ENCODE measurements at regions not wholly inside any gene's neighbourhood (a gene's known extent, or its start where the extent isn't known, plus 50 kb on each side); places are given as distances from the start of the nearest gene placed in this dataset.

DNA sequence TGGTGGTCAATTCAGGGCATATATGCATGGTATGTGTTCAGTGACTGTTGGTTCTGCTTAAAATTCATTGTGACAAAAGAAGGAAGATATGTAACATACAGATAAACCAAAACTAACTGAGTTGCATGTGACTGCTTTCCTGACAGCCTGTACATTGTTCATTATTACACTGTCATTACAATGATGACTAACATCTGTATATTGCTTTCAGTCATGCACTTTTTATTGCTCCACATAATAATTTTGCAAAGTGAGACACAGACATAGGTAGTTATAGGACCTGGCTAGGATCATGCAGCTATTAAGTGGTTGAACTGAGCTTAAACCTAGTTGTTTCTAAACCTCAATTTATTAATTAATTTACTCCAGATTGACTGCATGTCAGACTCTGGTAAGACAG is 703.2 kb downstream of the HDGFL1 start:
- Mint-ChIP-seq H3K4me3 (no peak overlapping the region), H3K4me1 (ENCODE audit: low read depth) (no peaks in the 10 kb centered on the region)

DNA sequence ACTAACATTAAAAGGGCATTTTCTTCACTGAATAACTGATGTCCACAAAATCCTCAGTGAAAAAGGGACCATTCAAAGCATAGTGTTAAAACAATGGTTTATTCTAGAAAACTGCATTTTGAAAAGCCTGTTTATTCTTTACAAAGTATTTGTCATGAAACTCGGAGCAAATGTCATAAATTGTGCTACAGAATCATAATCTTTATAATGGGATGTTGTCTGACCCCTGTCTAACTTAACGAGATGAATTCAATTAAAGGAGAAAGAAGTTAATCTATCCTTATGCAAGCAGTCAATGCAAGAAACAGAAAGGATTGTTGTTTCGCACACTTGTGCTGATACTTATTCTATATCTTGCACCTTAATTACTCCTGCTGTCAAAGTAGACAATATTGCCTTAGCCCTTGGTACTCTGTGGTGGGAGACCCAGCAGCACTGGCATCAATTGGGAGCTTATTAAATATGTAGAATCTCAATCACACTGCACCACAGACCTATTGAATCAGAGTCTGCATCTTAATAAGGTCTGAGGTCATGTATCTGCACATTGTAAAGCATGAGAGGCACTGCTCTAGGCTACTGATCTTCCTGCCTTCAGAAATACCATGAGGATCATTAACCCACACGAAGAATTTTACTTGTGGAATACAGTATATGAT is 708.3 kb downstream of the HDGFL1 start:
- H3K9me3 Mint-ChIP-seq, result no peaks in the 10 kb centered on the region
- no peak overlapping the region for H3K27ac Mint-ChIP-seq
- H3K4me3 Mint-ChIP-seq, result no peak overlapping the region
- H3K27me3 Mint-ChIP-seq, result no peaks in the 10 kb centered on the region
- no peaks in the 10 kb centered on the region for H3K36me3 Mint-ChIP-seq (ENCODE audit: low read depth)
- H3K4me1 Mint-ChIP-seq (ENCODE audit: low read depth), result no peaks in the 10 kb centered on the region
- DNase-seq, result no peak

More for the DNA sequence above, 703.2 kb downstream of the HDGFL1 start:
- DNase-seq, result no peak
- H3K36me3 Mint-ChIP-seq (ENCODE audit: low read depth), result no peaks in the 10 kb centered on the region
- H3K9me3 Mint-ChIP-seq, result no peaks in the 10 kb centered on the region
- H3K27ac Mint-ChIP-seq, result no peak overlapping the region
- no peaks in the 10 kb centered on the region for H3K27me3 Mint-ChIP-seq

DNA sequence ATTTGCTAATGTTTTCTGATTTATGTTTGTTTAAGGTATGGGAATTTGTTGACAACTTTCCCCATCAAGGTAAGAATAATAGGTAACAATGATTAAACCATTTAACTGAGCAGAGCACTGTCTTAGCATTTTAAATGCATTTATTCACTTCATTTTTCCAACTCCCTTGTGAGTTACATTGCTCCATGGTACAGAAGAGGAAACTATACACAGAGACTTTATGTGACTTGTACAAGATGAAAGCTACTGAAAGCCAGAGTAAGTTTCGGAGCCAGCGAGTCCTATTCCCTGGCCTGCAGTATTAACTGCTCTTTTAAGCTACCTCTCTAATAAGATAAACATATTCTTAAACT is 708.8 kb downstream of the HDGFL1 start:
- Mint-ChIP-seq H3K4me1 (ENCODE audit: low read depth) (no peaks in the 10 kb centered on the region), H3K9me3 (no peaks in the 10 kb centered on the region), H3K4me3 (no peak overlapping the region), H3K36me3 (ENCODE audit: low read depth) (no peaks in the 10 kb centered on the region), H3K27ac (no peak overlapping the region), H3K27me3 (no peaks in the 10 kb centered on the region)
- DNase-seq, result no peak

- DNase-seq, result no peak
- Mint-ChIP-seq H3K27me3 (no peaks in the 10 kb centered on the region), H3K27ac (no peak overlapping the region), H3K4me1 (ENCODE audit: low read depth) (no peaks in the 10 kb centered on the region), H3K9me3 (no peaks in the 10 kb centered on the region), H3K36me3 (ENCODE audit: low read depth) (no peaks in the 10 kb centered on the region), H3K4me3 (no peak overlapping the region)
Measured at GRCh38 chr6:23280437-23280836, 711.1 kb downstream of the HDGFL1 start.

GRCh38 chr6:23282252-23283021 is 713.1 kb downstream of the HDGFL1 start:
- Mint-ChIP-seq H3K4me1 (ENCODE audit: low read depth) (no peaks in the 10 kb centered on the region), H3K9me3 (peaks cover 2% of the 10 kb centered on the region), H3K27me3 (no peaks in the 10 kb centered on the region), H3K36me3 (ENCODE audit: low read depth) (no peaks in the 10 kb centered on the region), H3K4me3 (no peak overlapping the region), H3K27ac (no peak overlapping the region)
- no peak for DNase-seq

GRCh38 chr6:23293653-23294052 is 724.3 kb downstream of the HDGFL1 start:
- Mint-ChIP-seq H3K36me3 (ENCODE audit: low read depth) (no peaks in the 10 kb centered on the region), H3K4me1 (ENCODE audit: low read depth) (no peaks in the 10 kb centered on the region), H3K9me3 (peaks cover 7% of the 10 kb centered on the region), H3K27me3 (no peaks in the 10 kb centered on the region), H3K4me3 (no peak overlapping the region), H3K27ac (no peak overlapping the region)
- no peak for DNase-seq

GRCh38 chr6:23301556-23301955 is 732.2 kb downstream of the HDGFL1 start:
- Mint-ChIP-seq H3K27me3 (no peaks in the 10 kb centered on the region), H3K4me1 (ENCODE audit: low read depth) (no peaks in the 10 kb centered on the region), H3K4me3 (no peak overlapping the region), H3K9me3 (peaks cover 12% of the 10 kb centered on the region), H3K36me3 (ENCODE audit: low read depth) (no peaks in the 10 kb centered on the region), H3K27ac (no peak overlapping the region)
- DNase-seq, result no peak

DNA sequence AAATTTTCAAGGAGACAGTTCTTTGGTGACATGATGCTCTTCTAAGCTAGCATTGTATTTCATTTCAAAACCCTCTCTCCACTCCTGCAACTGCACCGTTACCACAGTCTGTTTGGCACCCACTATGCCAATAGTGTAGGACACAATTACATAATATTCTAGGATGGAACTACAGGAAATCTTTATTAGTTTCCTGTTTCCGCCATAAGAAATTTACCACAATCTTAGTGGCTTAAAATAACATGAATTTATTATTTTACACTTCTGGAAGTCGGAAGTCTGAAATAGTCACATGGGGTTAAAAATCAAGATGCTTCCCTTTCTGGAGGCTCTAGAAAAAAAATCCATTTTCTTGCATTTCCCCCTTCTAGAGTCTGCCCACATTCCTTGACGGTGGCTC is 733.1 kb downstream of the HDGFL1 start:
- Mint-ChIP-seq H3K4me3 (no peak overlapping the region), H3K36me3 (ENCODE audit: low read depth) (no peaks in the 10 kb centered on the region), H3K9me3 (peaks cover 12% of the 10 kb centered on the region), H3K4me1 (ENCODE audit: low read depth) (no peaks in the 10 kb centered on the region), H3K27me3 (no peaks in the 10 kb centered on the region), H3K27ac (no peak overlapping the region)
- no peak for DNase-seq

GRCh38 chr6:23305325-23305943 is 736.1 kb downstream of the HDGFL1 start:
- H3K4me1 Mint-ChIP-seq (ENCODE audit: low read depth), result no peaks in the 10 kb centered on the region
- H3K9me3 Mint-ChIP-seq, result peaks cover 12% of the 10 kb centered on the region
- no peak for DNase-seq
- no peaks in the 10 kb centered on the region for H3K36me3 Mint-ChIP-seq (ENCODE audit: low read depth)
- no peaks in the 10 kb centered on the region for H3K27me3 Mint-ChIP-seq
- H3K4me3 Mint-ChIP-seq, result no peak overlapping the region
- H3K27ac Mint-ChIP-seq, result no peak overlapping the region

DNA sequence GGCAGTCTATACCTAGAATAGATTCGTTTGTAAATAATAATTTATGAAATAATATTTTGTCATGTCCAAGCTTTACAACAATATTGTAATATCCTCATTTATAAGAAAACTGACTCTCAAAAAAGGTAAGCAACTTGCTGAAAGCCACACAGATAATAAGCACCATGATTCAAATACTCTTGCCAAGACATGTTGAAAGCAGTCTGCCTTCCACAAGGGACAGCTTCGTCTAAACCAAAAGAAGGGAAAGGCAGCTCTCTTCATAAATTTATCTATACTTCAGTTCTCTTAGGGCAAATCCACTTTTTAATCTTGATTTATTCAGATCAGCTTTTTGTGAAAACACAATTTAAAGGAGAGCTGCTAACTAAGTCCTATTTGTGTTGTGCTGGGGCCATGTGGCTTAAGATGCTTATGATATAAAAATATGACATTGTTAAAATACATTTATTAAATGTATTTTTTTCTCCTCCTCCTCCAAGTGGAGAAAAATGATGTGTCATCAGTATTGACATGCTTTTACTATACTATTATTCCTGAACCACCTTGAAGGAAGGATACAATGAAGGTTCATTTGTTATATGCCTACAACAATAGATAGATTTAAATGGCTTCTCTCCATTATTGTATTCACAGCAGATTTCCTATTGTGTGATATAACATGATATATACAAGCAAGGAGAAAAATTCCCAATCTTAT is 737.0 kb downstream of the HDGFL1 start:
- Mint-ChIP-seq H3K27ac (no peak overlapping the region), H3K36me3 (ENCODE audit: low read depth) (no peaks in the 10 kb centered on the region), H3K27me3 (no peaks in the 10 kb centered on the region), H3K4me1 (ENCODE audit: low read depth) (no peaks in the 10 kb centered on the region), H3K4me3 (no peak overlapping the region), H3K9me3 (peaks cover 12% of the 10 kb centered on the region)
- no peak for DNase-seq

GRCh38 chr6:23307516-23307915 is 738.1 kb downstream of the HDGFL1 start:
- Mint-ChIP-seq H3K36me3 (ENCODE audit: low read depth) (no peaks in the 10 kb centered on the region), H3K27ac (no peak overlapping the region), H3K27me3 (no peaks in the 10 kb centered on the region), H3K4me1 (ENCODE audit: low read depth) (no peaks in the 10 kb centered on the region), H3K9me3 (peaks cover 9% of the 10 kb centered on the region), H3K4me3 (no peak overlapping the region)
- no peak for DNase-seq

- peaks cover 4% of the 10 kb centered on the region for H3K9me3 Mint-ChIP-seq
- no peak overlapping the region for H3K4me3 Mint-ChIP-seq
- no peaks in the 10 kb centered on the region for H3K36me3 Mint-ChIP-seq (ENCODE audit: low read depth)
- no peak for DNase-seq
- H3K27ac Mint-ChIP-seq, result no peak overlapping the region
- no peaks in the 10 kb centered on the region for H3K4me1 Mint-ChIP-seq (ENCODE audit: low read depth)
- H3K27me3 Mint-ChIP-seq, result no peaks in the 10 kb centered on the region
Measured at GRCh38 chr6:23308166-23308565, 738.8 kb downstream of the HDGFL1 start.

- no peaks in the 10 kb centered on the region for H3K36me3 Mint-ChIP-seq (ENCODE audit: low read depth)
- H3K27ac Mint-ChIP-seq, result no peak overlapping the region
- H3K4me1 Mint-ChIP-seq (ENCODE audit: low read depth), result no peaks in the 10 kb centered on the region
- H3K4me3 Mint-ChIP-seq, result no peak overlapping the region
- H3K9me3 Mint-ChIP-seq, result no peaks in the 10 kb centered on the region
- DNase-seq, result no peak
- H3K27me3 Mint-ChIP-seq, result no peaks in the 10 kb centered on the region
Measured at GRCh38 chr6:23311211-23311610, 741.8 kb downstream of the HDGFL1 start.

DNA sequence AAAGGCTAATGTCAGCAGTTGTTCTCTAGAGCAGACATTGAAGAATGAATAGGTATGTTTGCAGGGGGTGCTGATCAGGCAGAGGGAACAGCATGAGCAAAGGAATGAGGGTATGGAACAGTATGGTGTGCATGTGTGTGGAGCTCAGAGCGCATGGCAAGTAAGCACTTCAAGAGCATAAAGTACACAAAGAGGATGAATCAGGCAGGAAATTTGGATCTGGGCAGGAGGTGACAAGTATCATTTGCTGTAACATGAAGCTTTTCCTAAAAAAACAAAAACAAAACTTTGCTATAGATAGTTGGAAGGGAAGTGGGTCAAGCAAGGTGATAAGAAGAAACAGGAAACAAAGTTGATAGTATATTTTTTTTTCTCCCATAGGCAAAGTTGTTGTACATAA is 746.8 kb downstream of the HDGFL1 start:
- Mint-ChIP-seq H3K27me3 (no peaks in the 10 kb centered on the region), H3K4me1 (ENCODE audit: low read depth) (no peaks in the 10 kb centered on the region), H3K4me3 (no peak overlapping the region), H3K9me3 (peaks cover 2% of the 10 kb centered on the region), H3K36me3 (ENCODE audit: low read depth) (no peaks in the 10 kb centered on the region), H3K27ac (no peak overlapping the region)
- DNase-seq, result no peak

GRCh38 chr6:23316931-23317330 is 747.6 kb downstream of the HDGFL1 start:
- no peak for DNase-seq
- H3K9me3 Mint-ChIP-seq, result peaks cover 2% of the 10 kb centered on the region
- no peak overlapping the region for H3K4me3 Mint-ChIP-seq
- no peaks in the 10 kb centered on the region for H3K27me3 Mint-ChIP-seq
- H3K36me3 Mint-ChIP-seq (ENCODE audit: low read depth), result no peaks in the 10 kb centered on the region
- no peak overlapping the region for H3K27ac Mint-ChIP-seq
- no peaks in the 10 kb centered on the region for H3K4me1 Mint-ChIP-seq (ENCODE audit: low read depth)
